LNCaP clone FGC (cell line): ENCODE measurements at regions not wholly inside any gene's neighbourhood (a gene's known extent, or its start where the extent isn't known, plus 50 kb on each side); places are given as distances from the start of the nearest gene placed in this dataset.

Experiments used
- DNase-seq: peaks from one replicate; pipeline ENCODE4 v3.0.0-alpha.2; 2011; ENCODE audit warnings: low read depth
- H3K4me3 ChIP-seq: 2 replicates; pipeline ENCODE4 v1.5.1; 2011; ENCODE audit warnings: mild to moderate bottlenecking, low read depth, low read length, control low read depth
- CTCF ChIP-seq: IDR thresholded peaks from 2 replicates; pipeline ENCODE4 v1.5.1; 2012; ENCODE audit warnings: mild to moderate bottlenecking; ENCODE audit not compliant: control insufficient read depth, insufficient read depth; ENCODE audit errors: extremely low read depth

GRCh38 chr2:236972491-236973342 is 113.0 kb upstream of the COPS8 start:
- TF ChIP-seq CTCF: no peak
- DNase-seq: no peak
- H3K4me3 ChIP-seq: no peak overlapping the region

DNA sequence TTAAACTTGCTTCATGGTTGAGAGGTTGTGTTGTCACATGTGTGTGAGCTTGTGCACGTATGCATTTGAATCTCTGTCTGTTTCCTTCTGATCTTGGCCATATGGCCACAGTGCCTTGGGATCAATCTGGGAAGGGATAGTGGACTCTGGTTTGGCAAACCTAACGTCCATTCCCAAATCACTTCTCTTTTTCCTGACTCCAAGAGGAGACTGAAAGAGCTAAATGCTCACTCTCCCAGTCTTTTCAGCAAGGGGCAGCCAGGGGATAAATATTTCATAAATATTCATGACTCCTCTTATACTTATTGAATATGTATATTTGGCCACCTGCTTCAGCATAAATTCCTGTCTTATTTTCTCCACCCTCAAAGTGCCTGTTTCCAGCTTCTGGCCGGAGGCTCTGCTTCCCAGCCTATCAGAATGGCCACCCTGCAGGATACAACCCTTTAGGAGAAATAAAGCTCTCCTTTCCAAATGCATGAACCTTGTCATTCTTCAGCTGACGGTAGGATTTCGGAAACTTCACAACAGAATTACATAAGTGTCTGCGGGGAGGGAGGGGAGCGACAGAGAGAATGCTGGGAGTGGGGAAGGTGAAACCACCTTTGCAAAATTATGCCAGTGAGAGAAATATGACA is 112.2 kb upstream of the COPS8 start:
- H3K4me3 ChIP-seq: no peak overlapping the region
- TF ChIP-seq CTCF: no peak
- DNase-seq: no peak

GRCh38 chr2:236974148-236974547 is 111.5 kb upstream of the COPS8 start:
- no peak for DNase-seq
- TF ChIP-seq CTCF: no peak
- H3K4me3 ChIP-seq: no peak overlapping the region

GRCh38 chr2:236974752-236975151 is 110.9 kb upstream of the COPS8 start:
- no peak overlapping the region for H3K4me3 ChIP-seq
- no peak for DNase-seq
- no peak for TF ChIP-seq CTCF

DNA sequence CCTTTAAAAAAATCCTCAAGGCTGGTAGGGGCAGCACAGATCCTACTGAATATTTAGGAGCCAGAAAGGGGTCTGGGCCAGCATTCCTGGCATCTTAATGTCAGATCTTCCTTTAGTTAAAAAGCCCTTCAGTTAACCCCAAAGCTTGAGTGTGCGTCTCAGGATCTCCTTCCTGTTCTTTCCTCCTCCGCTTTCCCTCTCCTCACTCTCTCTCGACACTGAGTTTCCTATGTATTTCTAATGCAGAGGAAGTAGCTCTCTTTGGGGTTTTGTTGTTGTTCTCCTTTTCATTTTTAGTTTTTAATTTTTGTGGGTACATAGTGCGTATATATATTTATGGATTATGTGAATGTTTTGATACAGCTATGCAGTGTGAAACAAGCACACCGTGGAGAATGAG is 109.9 kb upstream of the COPS8 start:
- no peak for DNase-seq
- TF ChIP-seq CTCF: no peak
- H3K4me3 ChIP-seq: no peak overlapping the region

DNA sequence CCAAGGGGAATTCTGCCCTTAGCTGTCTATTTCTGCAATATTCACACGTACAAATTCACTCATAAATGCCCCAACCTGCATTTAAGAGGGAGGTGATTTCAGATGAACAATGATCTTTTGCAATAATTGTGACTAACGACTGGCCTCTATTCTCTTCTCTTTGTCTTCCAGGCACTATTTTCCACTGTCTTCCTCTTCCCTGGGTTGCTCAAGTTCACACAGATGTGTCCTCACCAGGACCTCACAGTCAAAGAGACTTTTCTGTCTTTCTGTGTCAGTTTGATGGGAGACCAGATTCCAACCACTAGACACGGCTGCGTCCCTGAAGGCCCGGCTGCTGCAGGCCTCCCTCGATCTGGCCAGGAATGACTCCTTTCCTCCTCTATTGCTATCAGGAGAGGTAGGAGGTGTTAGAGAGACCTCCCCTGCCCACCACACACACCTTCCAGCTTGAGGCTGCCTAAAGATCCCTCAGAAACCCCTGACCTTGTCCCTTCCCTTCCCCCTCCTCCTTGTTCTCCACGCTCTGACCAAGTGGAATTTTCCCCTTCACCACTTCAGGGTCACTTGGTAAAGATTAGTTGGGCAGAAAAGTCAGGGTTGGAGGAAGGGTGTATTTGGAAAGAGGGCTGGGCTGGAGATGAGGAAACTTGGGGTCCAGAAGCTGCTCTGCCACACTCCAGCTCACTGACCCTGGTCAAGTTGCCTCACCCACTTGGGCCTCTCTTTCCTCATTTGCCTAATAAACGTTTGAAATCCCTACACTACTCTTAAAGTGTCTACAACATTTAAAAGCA is 109.2 kb upstream of the COPS8 start:
- no peak for DNase-seq
- no peak for TF ChIP-seq CTCF
- H3K4me3 ChIP-seq: no peak overlapping the region
